ENCODE measurements at regions not wholly inside any gene's neighbourhood (a gene's known extent, or its start where the extent isn't known, plus 50 kb on each side); places are given as distances from the start of the nearest gene placed in this dataset.

- no peak for TF ChIP-seq POLR2AphosphoS5 (IDR thresholded peaks at IDR 0.05)
- TF ChIP-seq CTCF (IDR thresholded peaks at IDR 0.05): no peak
- TF ChIP-seq EP300 (IDR thresholded peaks at IDR 0.05): no peak
Measured at GRCh38 chr13:86792153-86792651, 879.0 kb upstream of the SLITRK5 start.

Measured in stomach (tissue), 4 donors.